Erythroblast (primary cell): ENCODE measurements at regions not wholly inside any gene's neighbourhood (a gene's known extent, or its start where the extent isn't known, plus 50 kb on each side); places are given as distances from the start of the nearest gene placed in this dataset.

ENCODE experiments used
- DNase-seq, 2 experiments: peaks; one replicate each; lab custom pipeline; 2025; lab: John Stamatoyannopoulos, UW
- GATA1 ChIP-seq: IDR thresholded peaks from 2 replicates; pipeline ENCODE4 v1.6.1; 2011; ENCODE audit warnings: low read depth, mild to moderate bottlenecking, control low read depth, low read length, moderate library complexity
- POLR2A ChIP-seq: IDR thresholded peaks from 2 replicates; pipeline ENCODE4 v1.6.1; 2011; ENCODE audit warnings: mild to moderate bottlenecking, low read length

- TF ChIP-seq POLR2A (no peak), GATA1 (no peak)
- no peak for DNase-seq
Observed at GRCh38 chr9:1941989-1942388, 73.2 kb upstream of the SMARCA2 start.

- TF ChIP-seq GATA1 (no peak), POLR2A (no peak)
- DNase-seq, result no peak
Observed at GRCh38 chr9:1946526-1947283, 68.4 kb upstream of the SMARCA2 start.

- TF ChIP-seq POLR2A, result no peak
- no peak for TF ChIP-seq GATA1
- no peak for DNase-seq
Observed at GRCh38 chr9:1947438-1947837, 67.7 kb upstream of the SMARCA2 start.

- no peak for DNase-seq
- no peak for TF ChIP-seq GATA1
- no peak for TF ChIP-seq POLR2A
Observed at GRCh38 chr9:1948541-1948940, 66.6 kb upstream of the SMARCA2 start.

GRCh38 chr9:1951446-1951845 is 63.7 kb upstream of the SMARCA2 start:
- no peak for DNase-seq
- TF ChIP-seq GATA1 (no peak), POLR2A (no peak)

GRCh38 chr9:1952001-1952400 is 63.1 kb upstream of the SMARCA2 start:
- TF ChIP-seq GATA1 (no peak), POLR2A (no peak)
- no peak for DNase-seq

- TF ChIP-seq GATA1 (no peak), POLR2A (no peak)
- no peak for DNase-seq
Observed at GRCh38 chr9:1954238-1954637, 60.9 kb upstream of the SMARCA2 start.

- DNase-seq, result no peak
- TF ChIP-seq GATA1, result no peak
- TF ChIP-seq POLR2A, result no peak
Observed at GRCh38 chr9:1956958-1957357, 58.2 kb upstream of the SMARCA2 start.

- TF ChIP-seq POLR2A (no peak), GATA1 (no peak)
- no peak for DNase-seq
Observed at GRCh38 chr9:1957856-1958255, 57.3 kb upstream of the SMARCA2 start.

- no peak for TF ChIP-seq POLR2A
- TF ChIP-seq GATA1, result no peak
- DNase-seq, result no peak
Observed at GRCh38 chr9:1959371-1959770, 55.8 kb upstream of the SMARCA2 start.

GRCh38 chr9:1960342-1961042 is 54.7 kb upstream of the SMARCA2 start:
- TF ChIP-seq POLR2A (no peak), GATA1 (no peak)
- no peak for DNase-seq

- TF ChIP-seq GATA1 (no peak), POLR2A (no peak)
- DNase-seq, result no peak
Observed at GRCh38 chr9:1962122-1962521, 53.0 kb upstream of the SMARCA2 start.

GRCh38 chr9:1962588-1963106 is 52.5 kb upstream of the SMARCA2 start:
- no peak for DNase-seq
- TF ChIP-seq POLR2A, result no peak
- TF ChIP-seq GATA1, result no peak

GRCh38 chr9:1964093-1964492 is 51.1 kb upstream of the SMARCA2 start:
- TF ChIP-seq POLR2A, result no peak
- TF ChIP-seq GATA1, result no peak
- DNase-seq, result no peak
